Transverse colon (tissue), 3 donors: ENCODE measurements at regions not wholly inside any gene's neighbourhood (a gene's known extent, or its start where the extent isn't known, plus 50 kb on each side); places are given as distances from the start of the nearest gene placed in this dataset.

Experiments used
- CTCF ChIP-seq, 5 experiments: fragments of 200-600 bp in 3 of 5; fragments of 450-650 bp in 2 of 5; sonication (generic) in 3 of 5; IDR thresholded peaks; 1 replicate in 2 of 5; 2 replicates in 3 of 5; pipeline ENCODE4 v1.5.1; 2016 to 2017; ENCODE audit warnings: antibody characterized with exemption in 5 of 5, inconsistent platforms in 3 of 5, mild to moderate bottlenecking in 2 of 5, moderate library complexity in 1 of 5
- POLR2A ChIP-seq: fragments of 450-650 bp; IDR thresholded peaks from one replicate; pipeline ENCODE4 v1.6.1; 2016; ENCODE audit warnings: antibody characterized with exemption, mild to moderate bottlenecking, moderate library complexity

GRCh38 chr6:139508023-139508422 lies 133.6 kb upstream of the CITED2 start:
- TF ChIP-seq CTCF (IDR thresholded peaks at IDR 0.05) (no peak), POLR2A (no peak)
